Gastroesophageal sphincter (tissue), 3 donors: ENCODE measurements at regions not wholly inside any gene's neighbourhood (a gene's known extent, or its start where the extent isn't known, plus 50 kb on each side); places are given as distances from the start of the nearest gene placed in this dataset.

ENCODE experiments used
- CTCF ChIP-seq, 4 experiments: fragments of 200-600 bp in 2 of 4; fragments of 450-650 bp in 2 of 4; sonication (generic) in 1 of 4; IDR thresholded peaks; one replicate each; pipeline ENCODE4 v1.5.1; 2017 to 2019; ENCODE audit warnings: antibody characterized with exemption in 4 of 4, mild to moderate bottlenecking in 2 of 4, moderate library complexity in 2 of 4
- EP300 ChIP-seq: sonication (generic); formaldehyde crosslinking; IDR thresholded peaks from one replicate; pipeline ENCODE4 v1.6.1; 2017; ENCODE audit warnings: antibody characterized with exemption, mild to moderate bottlenecking
- POLR2A ChIP-seq, 2 donors: fragments of 450-650 bp; IDR thresholded peaks; one replicate each; pipeline ENCODE4 v1.6.1; 2017; ENCODE audit warnings: antibody characterized with exemption in 2 of 2, mild to moderate bottlenecking in 2 of 2, moderate library complexity in 1 of 2
- POLR2AphosphoS5 ChIP-seq: sonication (generic); formaldehyde crosslinking; IDR thresholded peaks from one replicate; pipeline ENCODE4 v1.6.1; 2017; ENCODE audit warnings: antibody characterized with exemption

- TF ChIP-seq CTCF (IDR thresholded peaks at IDR 0.05) (no peak), POLR2A (IDR thresholded peaks at IDR 0.05) (no peak), POLR2AphosphoS5 (no peak), EP300 (no peak)
These were observed 317.1 kb upstream of the ST6GAL2 start for GRCh38 chr2:107202962-107203591.
